AG04449 (cell line): ENCODE measurements at regions not wholly inside any gene's neighbourhood (a gene's known extent, or its start where the extent isn't known, plus 50 kb on each side); places are given as distances from the start of the nearest gene placed in this dataset.

Experiments
- CTCF ChIA-PET: fragments of 350-600 bp; formaldehyde crosslinking; extraction: SDS; loops from one replicate; lab custom pipeline; 2021; ENCODE audit warnings: antibody characterized with exemption; lab: Yijun Ruan, JAX
- POLR2A ChIA-PET: fragments of 400-600, 350-600 bp; formaldehyde crosslinking; extraction: SDS; loops from one replicate; lab custom pipeline; 2020; ENCODE audit warnings: antibody characterized with exemption, inconsistent platforms; lab: Yijun Ruan, JAX
- DNase-seq: peaks from one replicate; pipeline ENCODE4 v3.0.0-alpha.2; 2010; ENCODE audit warnings: low read depth, low spot score
- H3K4me3 ChIP-seq: 2 replicates; pipeline ENCODE4 v1.5.1; 2011; ENCODE audit warnings: low read depth, mild to moderate bottlenecking, control low read depth, low read length
- TF ChIP-seq, protein P1 (sequence below): IDR thresholded peaks from one replicate; pipeline ENCODE4 v1.5.1; 2011; ENCODE audit warnings: mild to moderate bottlenecking, moderate library complexity, low read length, control low read depth, inconsistent platforms; ENCODE audit not compliant: insufficient read depth; ENCODE audit errors: missing control alignments

DNA sequence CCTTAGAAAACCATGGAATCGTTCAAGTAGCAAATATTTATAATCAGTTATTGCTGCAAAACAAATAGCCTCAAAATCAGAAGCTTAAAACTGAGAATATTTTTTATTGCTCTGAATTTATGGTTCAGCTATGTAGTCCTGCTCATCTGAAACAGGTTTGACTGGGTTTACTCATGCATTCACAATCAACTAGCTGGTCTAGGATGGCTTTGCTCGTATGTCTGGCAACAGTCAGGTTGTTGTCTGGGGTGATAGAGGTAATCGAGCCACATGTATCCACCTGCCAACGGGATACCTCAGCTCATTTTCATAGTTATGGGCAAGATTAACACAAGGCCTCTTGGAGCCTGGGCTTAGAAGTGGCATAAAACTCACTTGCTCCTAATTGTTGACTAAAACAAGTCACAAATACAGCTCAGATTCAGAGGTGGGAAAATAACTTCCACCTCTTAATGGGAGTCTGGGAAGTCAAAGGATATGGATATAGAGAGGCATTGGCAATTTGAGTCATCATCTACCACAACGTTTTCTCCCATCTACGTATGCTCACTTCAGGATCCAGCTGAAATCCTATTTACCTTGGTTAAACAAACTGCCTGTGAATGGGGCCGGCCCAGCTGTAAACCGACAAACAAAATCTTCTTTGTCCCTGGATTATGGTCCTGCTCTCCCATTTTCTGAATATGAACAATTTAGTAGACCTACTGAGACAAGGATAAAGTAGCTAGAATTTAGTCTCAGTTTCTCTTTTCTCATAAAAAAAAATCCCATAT is 54.5 kb upstream of the TENT5A start:
- DNase-seq = no peak
- TF ChIP-seq, protein P1, sequence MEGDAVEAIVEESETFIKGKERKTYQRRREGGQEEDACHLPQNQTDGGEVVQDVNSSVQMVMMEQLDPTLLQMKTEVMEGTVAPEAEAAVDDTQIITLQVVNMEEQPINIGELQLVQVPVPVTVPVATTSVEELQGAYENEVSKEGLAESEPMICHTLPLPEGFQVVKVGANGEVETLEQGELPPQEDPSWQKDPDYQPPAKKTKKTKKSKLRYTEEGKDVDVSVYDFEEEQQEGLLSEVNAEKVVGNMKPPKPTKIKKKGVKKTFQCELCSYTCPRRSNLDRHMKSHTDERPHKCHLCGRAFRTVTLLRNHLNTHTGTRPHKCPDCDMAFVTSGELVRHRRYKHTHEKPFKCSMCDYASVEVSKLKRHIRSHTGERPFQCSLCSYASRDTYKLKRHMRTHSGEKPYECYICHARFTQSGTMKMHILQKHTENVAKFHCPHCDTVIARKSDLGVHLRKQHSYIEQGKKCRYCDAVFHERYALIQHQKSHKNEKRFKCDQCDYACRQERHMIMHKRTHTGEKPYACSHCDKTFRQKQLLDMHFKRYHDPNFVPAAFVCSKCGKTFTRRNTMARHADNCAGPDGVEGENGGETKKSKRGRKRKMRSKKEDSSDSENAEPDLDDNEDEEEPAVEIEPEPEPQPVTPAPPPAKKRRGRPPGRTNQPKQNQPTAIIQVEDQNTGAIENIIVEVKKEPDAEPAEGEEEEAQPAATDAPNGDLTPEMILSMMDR = no peak
- ChIA-PET CTCF (interaction anchor here (1.2 to 1.5 kb wide), 3 partner anchors 9 to 60 kb away, joined by 3 to 5 read pairs (median 3); no protein-coding TSS in a partner anchor), POLR2A (no interaction called here)
- no peak overlapping the region for H3K4me3 ChIP-seq

DNA sequence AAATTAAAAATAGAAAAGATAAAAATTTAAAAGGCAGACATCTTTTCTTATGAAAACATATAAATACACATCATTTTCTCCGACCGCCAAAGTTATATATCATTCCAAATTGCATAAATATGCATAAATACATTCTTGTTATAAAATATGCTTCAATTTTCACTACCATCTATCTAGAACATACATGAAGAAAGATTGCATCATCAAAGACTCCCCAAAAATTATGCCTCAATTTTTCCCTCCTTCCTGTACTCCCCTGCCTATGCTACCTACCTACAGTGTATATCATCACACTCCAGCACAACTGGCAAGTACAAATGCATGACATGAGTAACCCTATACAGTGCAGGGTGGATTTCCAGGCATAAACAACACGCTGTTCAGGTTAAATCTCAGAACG is 49.9 kb upstream of the TENT5A start:
- TF ChIP-seq, protein P1 = no peak
- POLR2A ChIA-PET = no interaction called here
- CTCF ChIA-PET = no interaction called here
- no peak for DNase-seq
- H3K4me3 ChIP-seq = no peak overlapping the region
